Breast epithelium (tissue), 4 donors: ENCODE measurements at regions not wholly inside any gene's neighbourhood (a gene's known extent, or its start where the extent isn't known, plus 50 kb on each side); places are given as distances from the start of the nearest gene placed in this dataset.
"Not testable (repeated sequence)": the region's sequence is repeated elsewhere in the genome, so short reads cannot be mapped to it uniquely, and the experiment has no call there.

Source experiments
- DNase-seq, 2 donors: peaks; one replicate each; pipeline ENCODE4 v3.0.0-alpha.2; 2019; ENCODE audit warnings: low spot score in 2 of 2
- H3K27ac ChIP-seq, 2 donors: fragments of 200-600 bp; sonication (generic) in 1 of 2; one replicate each; pipeline ENCODE4 v1.5.1; 2016 to 2019; ENCODE audit warnings: mild to moderate bottlenecking in 1 of 2
- H3K27me3 ChIP-seq, 2 donors: fragments of 200-600 bp; sonication (generic) in 1 of 2; one replicate each; pipeline versions ENCODE4 v1.5.1 to v1.6.0; 2017 to 2019; ENCODE audit warnings: control low read depth in 1 of 2, mild to moderate bottlenecking in 1 of 2
- H3K36me3 ChIP-seq: fragments of 200-600 bp; one replicate; pipeline ENCODE4 v1.5.1; 2019
- H3K4me1 ChIP-seq, 2 donors: fragments of 200-600 bp; sonication (generic); one replicate each; pipeline ENCODE4 v1.5.1; 2016 to 2019; ENCODE audit warnings: control low read depth in 1 of 2
- H3K4me3 ChIP-seq, 3 donors: fragments of 200-600 bp; sonication (generic); 1 replicate in 2 of 3; 2 replicates in 1 of 3; pipeline ENCODE4 v1.5.1; 2016 to 2019; ENCODE audit warnings: mild to moderate bottlenecking in 3 of 3, moderate library complexity in 2 of 3
- H3K9me3 ChIP-seq, 2 donors: fragments of 200-600 bp; sonication (generic) in 1 of 2; one replicate each; pipeline ENCODE4 v1.5.1; 2016 to 2019; ENCODE audit warnings: control low read depth in 1 of 2
- POLR2A ChIP-seq: fragments of 450-650 bp; IDR thresholded peaks from one replicate; pipeline ENCODE4 v1.6.1; 2016; ENCODE audit warnings: antibody characterized with exemption, mild to moderate bottlenecking, moderate library complexity
- POLR2AphosphoS5 ChIP-seq, 3 donors: sonication (generic); formaldehyde crosslinking; IDR thresholded peaks; one replicate each; pipeline ENCODE4 v1.6.1; 2017; ENCODE audit warnings: antibody characterized with exemption in 3 of 3
- intact Hi-C: fragments of 100-400 bp; cut with DNase I; formaldehyde crosslinking; loops from one replicate; pipeline ENCODE4 v1.15.1; 2023; ENCODE audit warnings: low total_unique reads
- TF ChIP-seq, protein P1 (sequence below), 3 donors: fragments of 450-650 bp; IDR thresholded peaks; one replicate each; pipeline ENCODE4 v1.5.1; 2016 to 2017; ENCODE audit warnings: antibody characterized with exemption in 3 of 3, mild to moderate bottlenecking in 3 of 3, moderate library complexity in 3 of 3

GRCh38 chr2:149687052-149687427 lies 99.5 kb upstream of the MMADHC start:
- DNase-seq = no peak
- intact Hi-C loops = no loop called here
- no peak for TF ChIP-seq POLR2AphosphoS5 (IDR thresholded peaks at IDR 0.05)
- TF ChIP-seq, protein P1, sequence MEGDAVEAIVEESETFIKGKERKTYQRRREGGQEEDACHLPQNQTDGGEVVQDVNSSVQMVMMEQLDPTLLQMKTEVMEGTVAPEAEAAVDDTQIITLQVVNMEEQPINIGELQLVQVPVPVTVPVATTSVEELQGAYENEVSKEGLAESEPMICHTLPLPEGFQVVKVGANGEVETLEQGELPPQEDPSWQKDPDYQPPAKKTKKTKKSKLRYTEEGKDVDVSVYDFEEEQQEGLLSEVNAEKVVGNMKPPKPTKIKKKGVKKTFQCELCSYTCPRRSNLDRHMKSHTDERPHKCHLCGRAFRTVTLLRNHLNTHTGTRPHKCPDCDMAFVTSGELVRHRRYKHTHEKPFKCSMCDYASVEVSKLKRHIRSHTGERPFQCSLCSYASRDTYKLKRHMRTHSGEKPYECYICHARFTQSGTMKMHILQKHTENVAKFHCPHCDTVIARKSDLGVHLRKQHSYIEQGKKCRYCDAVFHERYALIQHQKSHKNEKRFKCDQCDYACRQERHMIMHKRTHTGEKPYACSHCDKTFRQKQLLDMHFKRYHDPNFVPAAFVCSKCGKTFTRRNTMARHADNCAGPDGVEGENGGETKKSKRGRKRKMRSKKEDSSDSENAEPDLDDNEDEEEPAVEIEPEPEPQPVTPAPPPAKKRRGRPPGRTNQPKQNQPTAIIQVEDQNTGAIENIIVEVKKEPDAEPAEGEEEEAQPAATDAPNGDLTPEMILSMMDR (IDR thresholded peaks at IDR 0.05) = no peak
- TF ChIP-seq POLR2A = no peak
- no peak overlapping the region for H3K4me3 ChIP-seq
- no peaks in the 10 kb centered on the region for H3K4me1 ChIP-seq
- no peaks in the 10 kb centered on the region for H3K36me3 ChIP-seq
- no peak overlapping the region for H3K27ac ChIP-seq
- H3K9me3 ChIP-seq = no peaks in the 10 kb centered on the region
- H3K27me3 ChIP-seq = no peaks in the 10 kb centered on the region

DNA sequence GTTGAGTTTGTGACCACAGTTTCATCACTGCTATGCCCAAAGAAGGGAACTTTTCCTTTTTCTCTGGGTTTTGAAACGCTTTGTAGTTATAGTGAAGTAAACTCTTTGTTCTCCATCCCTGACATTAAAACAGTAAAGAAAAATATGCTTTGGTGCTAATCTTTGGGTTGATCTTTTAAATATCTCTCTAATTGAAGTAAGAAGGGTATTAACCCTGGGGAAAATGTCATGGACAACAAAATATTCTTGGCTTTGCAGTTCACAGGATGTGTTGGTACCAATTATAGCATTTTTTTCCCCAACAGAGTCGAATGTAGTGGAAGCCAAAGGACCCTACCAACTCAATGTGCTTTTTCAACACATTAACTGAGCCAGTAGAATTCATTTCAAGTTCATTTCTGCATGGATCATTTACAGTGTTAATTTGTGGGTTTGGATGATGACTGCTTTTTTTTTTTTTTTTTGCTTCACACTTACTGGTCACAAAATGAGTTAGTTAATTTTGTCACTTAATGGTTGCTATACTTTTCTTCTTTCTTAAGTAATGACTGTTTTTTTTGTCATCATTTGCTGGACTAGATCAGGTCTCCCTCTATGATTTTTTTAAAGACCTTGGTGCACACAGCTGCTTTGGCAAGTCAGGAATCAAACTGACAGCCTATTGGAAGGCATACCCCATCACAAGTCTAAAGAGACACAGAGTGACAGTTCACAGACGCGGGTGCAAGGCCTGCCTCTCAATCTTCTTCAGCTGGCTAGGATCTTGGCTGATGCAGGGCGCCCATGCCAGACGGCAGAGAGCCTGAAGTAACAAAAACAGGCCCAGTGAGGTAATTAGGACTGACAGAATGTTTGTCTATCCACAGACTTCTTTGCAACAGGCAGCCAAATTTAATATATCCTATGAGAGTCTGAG lies 98.8 kb upstream of the MMADHC start:
- H3K27ac ChIP-seq = no peak overlapping the region
- intact Hi-C loops = no loop called here
- DNase-seq = no peak
- no peak overlapping the region for H3K4me3 ChIP-seq
- TF ChIP-seq POLR2A = no peak
- TF ChIP-seq, protein P1 (IDR thresholded peaks at IDR 0.05) = no peak
- no peak for TF ChIP-seq POLR2AphosphoS5 (IDR thresholded peaks at IDR 0.05)
- no peaks in the 10 kb centered on the region for H3K36me3 ChIP-seq
- no peaks in the 10 kb centered on the region for H3K27me3 ChIP-seq
- H3K9me3 ChIP-seq = no peaks in the 10 kb centered on the region
- H3K4me1 ChIP-seq = no peaks in the 10 kb centered on the region

GRCh38 chr2:149685401-149685800 lies 97.8 kb upstream of the MMADHC start:
- H3K36me3 ChIP-seq, intact Hi-C loops, H3K4me1 ChIP-seq, H3K27ac ChIP-seq, H3K9me3 ChIP-seq, H3K27me3 ChIP-seq, DNase-seq, H3K4me3 ChIP-seq: not testable (repeated sequence)

DNA sequence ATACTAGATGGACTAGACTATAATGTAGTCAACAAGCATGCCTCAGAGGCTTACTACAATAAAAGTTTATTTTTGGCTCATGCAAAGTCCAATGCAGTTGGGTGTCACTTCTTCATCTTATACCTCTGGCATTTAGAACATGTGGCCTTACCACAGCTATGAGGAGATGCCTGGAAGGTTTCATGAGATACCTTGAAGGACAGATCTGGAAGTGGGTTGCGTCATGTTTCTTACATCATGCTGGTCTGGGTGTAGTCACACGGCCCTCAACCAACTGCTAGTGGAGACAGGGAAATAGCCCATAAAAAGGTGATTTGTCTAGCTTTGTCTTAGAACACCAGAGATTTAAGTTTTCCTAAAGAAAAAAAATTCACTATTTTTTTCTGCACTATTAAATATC lies 91.7 kb upstream of the MMADHC start:
- TF ChIP-seq POLR2AphosphoS5 (IDR thresholded peaks at IDR 0.05) (no peak), POLR2A (no peak)
- TF ChIP-seq, protein P1 (IDR thresholded peaks at IDR 0.05) = no peak
- no peaks in the 10 kb centered on the region for H3K36me3 ChIP-seq
- H3K4me1 ChIP-seq = no peaks in the 10 kb centered on the region
- H3K9me3 ChIP-seq = no peaks in the 10 kb centered on the region
- no peaks in the 10 kb centered on the region for H3K27me3 ChIP-seq
- H3K27ac ChIP-seq = no peak overlapping the region
- H3K4me3 ChIP-seq = no peak overlapping the region
- DNase-seq = no peak
- intact Hi-C loops = no loop called here

DNA sequence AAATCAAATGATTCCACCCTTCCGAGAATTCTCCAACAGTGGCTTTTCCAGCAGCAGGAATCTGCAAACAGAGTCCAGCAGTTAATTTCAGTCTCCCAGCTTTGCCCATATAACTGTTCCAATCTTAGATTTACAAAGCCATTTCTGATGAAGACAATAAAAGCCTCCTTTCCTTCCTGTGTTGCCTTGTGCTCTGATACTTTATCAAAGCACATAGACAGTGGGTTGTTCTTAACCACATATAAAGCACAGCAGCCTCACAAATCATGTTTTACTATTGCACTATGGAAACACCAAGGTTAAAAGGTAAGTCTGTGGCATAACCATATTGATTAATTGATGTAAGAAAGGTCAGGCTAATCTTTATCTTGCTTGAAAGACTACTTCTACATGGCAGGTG lies 89.8 kb upstream of the MMADHC start:
- Histone ChIP-seq H3K9me3 (no peaks in the 10 kb centered on the region), H3K36me3 (no peaks in the 10 kb centered on the region), H3K27ac (no peak overlapping the region), H3K27me3 (no peaks in the 10 kb centered on the region), H3K4me3 (no peak overlapping the region), H3K4me1 (no peaks in the 10 kb centered on the region)
- intact Hi-C loops = no loop called here
- TF ChIP-seq POLR2A (no peak), POLR2AphosphoS5 (IDR thresholded peaks at IDR 0.05) (no peak)
- TF ChIP-seq, protein P1 (IDR thresholded peaks at IDR 0.05) = no peak
- no peak for DNase-seq
